Body of pancreas (tissue), 4 donors: ENCODE measurements at regions not wholly inside any gene's neighbourhood (a gene's known extent, or its start where the extent isn't known, plus 50 kb on each side); places are given as distances from the start of the nearest gene placed in this dataset.
"Not testable (repeated sequence)": the region's sequence is repeated elsewhere in the genome, so short reads cannot be mapped to it uniquely, and the experiment has no call there.

Experiments used
- ATAC-seq: fragments of 150-250 bp; one replicate; pipeline ENCODE4 v1.9.1; 2016
- DNase-seq, 4 donors: peaks; one replicate each; pipeline ENCODE4 v3.0.0-alpha.2; 2019
- H3K27ac ChIP-seq, 4 donors: fragments of 200-600 bp; sonication (generic); 1 replicate in 3 of 4; 2 replicates in 1 of 4; pipeline versions ENCODE4 v1.5.1 to v1.6.1; 2016 to 2019; ENCODE audit warnings: mild to moderate bottlenecking in 1 of 4, mixed read lengths in 1 of 4, moderate library complexity in 1 of 4
- H3K27me3 ChIP-seq, 2 donors: fragments of 200-600 bp; sonication (generic); one replicate each; pipeline ENCODE4 v1.6.0; 2016; ENCODE audit warnings: mild to moderate bottlenecking in 1 of 2
- H3K36me3 ChIP-seq, 2 donors: fragments of 200-600 bp; sonication (generic); replicated peaks in 1 of 2; 2 replicates each; pipeline ENCODE4 v1.5.1; 2016; ENCODE audit warnings: low read depth in 2 of 2; ENCODE audit not compliant: insufficient read depth in 1 of 2
- H3K4me1 ChIP-seq: fragments of 200-600 bp; sonication (generic); one replicate; pipeline ENCODE4 v1.6.0; 2016
- H3K4me3 ChIP-seq, 2 donors: fragments of 200-600 bp; sonication (generic); 1 replicate in 1 of 2; 2 replicates in 1 of 2; pipeline ENCODE4 v1.5.1; 2016 to 2019
- H3K9me3 ChIP-seq, 3 donors: fragments of 200-600 bp; sonication (generic); 1 replicate in 2 of 3; 2 replicates in 1 of 3; pipeline ENCODE4 v1.5.1; 2016
- POLR2A ChIP-seq, 3 donors: fragments of 450-650 bp; IDR thresholded peaks; one replicate each; pipeline ENCODE4 v1.6.1; 2016; ENCODE audit warnings: antibody characterized with exemption in 3 of 3, mild to moderate bottlenecking in 2 of 3
- WGBS, 2 donors: methylation state at CpG; one replicate each; pipeline ENCODE4 v1.1.5; 2017; 5-methylcytosine and 5-hydroxymethylcytosine counted together
- intact Hi-C: fragments of 100-400 bp; cut with DNase I; formaldehyde crosslinking; loops from one replicate; pipeline ENCODE4 v1.15.1; 2023
- TF ChIP-seq, protein P1 (sequence below), 7 experiments: fragments of 450-650 bp in 4 of 7; fragments of 200-600 bp in 3 of 7; sonication (generic) in 3 of 7; IDR thresholded peaks; one replicate each; pipeline ENCODE4 v1.5.1; 2016 to 2019; ENCODE audit warnings: antibody characterized with exemption in 7 of 7

DNA sequence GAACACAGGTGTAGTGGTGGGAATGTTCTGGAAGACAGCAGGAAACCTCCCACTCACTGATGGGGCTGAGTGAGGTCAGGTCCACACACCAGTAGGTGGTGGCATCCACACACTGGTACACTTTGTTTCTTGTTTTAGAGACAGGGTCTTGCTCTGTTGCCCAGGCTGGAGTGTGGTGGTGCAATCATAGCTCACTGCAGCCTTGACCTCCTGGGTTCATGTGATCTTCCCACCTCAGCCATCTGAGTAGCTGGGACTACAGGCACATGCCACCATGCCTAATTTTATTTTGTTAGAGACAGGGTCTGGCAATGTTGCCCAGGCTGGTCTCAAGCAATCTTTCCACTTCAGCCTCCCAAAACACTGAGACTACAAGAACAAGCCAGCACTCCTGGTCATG is 140.9 kb downstream of the TBC1D2B start:
- DNase-seq, H3K4me1 ChIP-seq, H3K36me3 ChIP-seq, ATAC-seq, H3K27me3 ChIP-seq, H3K4me3 ChIP-seq, H3K9me3 ChIP-seq, H3K27ac ChIP-seq, intact Hi-C loops: not testable (repeated sequence)

DNA sequence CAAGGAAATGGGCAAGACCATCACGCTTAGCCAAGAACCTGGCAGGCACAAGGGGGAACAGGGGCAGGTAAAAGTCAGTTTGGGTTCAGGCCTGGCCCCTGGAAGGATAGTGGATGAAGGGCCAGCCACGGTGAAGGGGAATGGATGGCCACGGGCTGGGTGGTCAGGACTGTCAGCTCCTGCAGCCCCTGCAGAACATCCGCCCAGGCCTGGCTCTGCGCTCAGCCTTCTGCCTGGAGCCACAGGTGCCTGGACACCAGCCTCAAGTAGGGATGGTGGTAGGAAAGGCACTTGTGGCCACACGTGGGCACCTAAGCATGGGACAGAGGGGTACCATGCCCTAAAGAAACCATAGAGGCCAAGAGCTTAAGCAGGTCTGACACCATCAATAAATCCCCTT is 143.0 kb downstream of the TBC1D2B start:
- WGBS, 2 donors, result 72 to 83% methylated on average over 5 to 6 of the region's 6 CpGs
- H3K27me3 ChIP-seq, H3K4me3 ChIP-seq, DNase-seq, H3K9me3 ChIP-seq, H3K4me1 ChIP-seq, H3K27ac ChIP-seq, ATAC-seq, H3K36me3 ChIP-seq, intact Hi-C loops: not testable (repeated sequence)

DNA sequence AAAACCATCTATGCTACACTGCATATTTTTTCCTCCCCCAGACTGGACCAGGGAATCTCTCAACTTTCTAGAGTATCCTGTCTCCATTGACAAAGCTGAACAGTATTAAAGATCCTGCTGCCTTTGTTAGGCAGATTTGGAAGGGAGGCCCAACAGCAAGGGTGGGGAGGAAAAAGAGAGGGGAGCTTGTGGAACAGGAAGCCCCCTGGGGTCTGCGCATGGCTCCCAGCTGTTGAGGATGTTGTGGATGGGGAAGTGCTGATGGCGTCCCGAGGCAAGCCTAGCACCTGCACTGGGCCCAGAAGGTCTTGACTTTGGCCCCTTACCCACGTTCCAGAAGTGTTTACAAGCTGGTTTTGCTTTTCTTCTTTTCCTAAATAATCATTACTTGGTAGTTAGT is 146.6 kb downstream of the TBC1D2B start:
- H3K27ac ChIP-seq, DNase-seq, H3K4me3 ChIP-seq, H3K9me3 ChIP-seq, H3K27me3 ChIP-seq, H3K4me1 ChIP-seq, intact Hi-C loops, ATAC-seq, H3K36me3 ChIP-seq: not testable (repeated sequence)
- 47 to 48% methylated on average over 3 to 4 of the region's 4 CpGs for WGBS, 2 donors

DNA sequence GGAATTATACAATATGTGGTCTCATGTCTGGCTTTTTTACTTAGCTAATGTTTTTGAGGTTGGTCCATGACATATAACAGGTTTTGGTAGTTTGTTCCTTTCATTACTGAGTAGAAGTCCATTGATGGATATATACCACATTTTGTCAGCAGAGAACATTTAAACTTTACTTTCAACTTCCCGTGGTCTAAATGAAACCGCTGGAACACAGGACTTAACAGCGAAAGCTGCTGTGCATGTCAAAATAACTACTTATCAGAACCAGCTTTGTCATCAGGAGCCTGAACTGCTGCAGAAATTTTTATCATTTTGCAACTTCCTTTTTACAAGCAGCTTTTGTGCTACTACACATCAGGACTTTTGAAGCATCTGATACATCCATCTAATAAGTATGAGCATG is 147.0 kb downstream of the TBC1D2B start:
- 38 to 44% methylated on average over 3 of the region's 3 CpGs for WGBS, 2 donors
- intact Hi-C loops, H3K36me3 ChIP-seq, ATAC-seq, DNase-seq, H3K27ac ChIP-seq, H3K27me3 ChIP-seq, H3K9me3 ChIP-seq, H3K4me1 ChIP-seq, H3K4me3 ChIP-seq: not testable (repeated sequence)

DNA sequence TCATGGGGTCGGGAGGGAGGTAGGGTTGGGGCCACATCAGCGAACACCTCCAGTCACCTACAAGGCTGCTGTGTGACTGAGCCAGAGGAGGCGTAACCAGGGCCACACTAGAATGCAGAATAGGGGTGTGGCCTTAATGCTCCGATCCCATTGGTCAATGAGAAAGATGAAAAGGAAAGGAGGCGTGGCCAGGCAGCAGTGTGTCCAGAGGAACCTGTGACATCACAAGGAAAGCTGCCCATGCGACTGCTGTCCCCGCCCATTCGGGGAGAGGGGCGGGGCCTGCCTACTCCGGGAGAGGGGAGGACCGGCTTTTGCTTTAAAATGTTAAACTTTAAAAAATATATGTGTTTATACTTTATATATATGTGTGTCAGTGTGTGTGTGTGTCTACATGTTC is 150.7 kb downstream of the TBC1D2B start:
- H3K4me3 ChIP-seq, DNase-seq, intact Hi-C loops, H3K4me1 ChIP-seq, H3K36me3 ChIP-seq, H3K27ac ChIP-seq, H3K27me3 ChIP-seq, H3K9me3 ChIP-seq, ATAC-seq: not testable (repeated sequence)
- WGBS, 2 donors, result 86 to 87% methylated on average over 11 of the region's 11 CpGs

DNA sequence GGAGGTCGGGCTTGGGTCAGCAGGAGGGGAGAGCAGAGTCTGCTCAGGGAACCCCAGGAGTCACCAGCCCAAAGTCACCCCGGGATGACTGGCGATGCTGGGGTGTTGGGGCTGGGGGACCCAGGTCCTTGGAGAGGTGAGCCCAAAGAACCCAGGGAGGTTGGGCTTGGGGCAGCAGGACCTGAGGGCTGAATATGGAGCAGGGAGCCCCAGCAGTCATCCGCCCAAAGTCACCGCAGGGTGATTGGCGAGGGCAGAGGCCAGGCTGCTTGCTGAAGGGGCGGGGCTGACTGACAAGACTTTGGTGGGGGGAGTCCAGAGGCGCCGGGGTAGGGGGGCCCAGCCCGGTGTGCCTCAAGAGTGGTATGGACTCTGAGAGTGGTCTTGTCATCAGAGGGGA is 151.2 kb downstream of the TBC1D2B start:
- DNase-seq, H3K9me3 ChIP-seq: not testable (repeated sequence)
- whole genome bisulfite sequencing, 2 donors, result 83 to 87% methylated on average over 7 to 9 of the region's 10 CpGs

DNA sequence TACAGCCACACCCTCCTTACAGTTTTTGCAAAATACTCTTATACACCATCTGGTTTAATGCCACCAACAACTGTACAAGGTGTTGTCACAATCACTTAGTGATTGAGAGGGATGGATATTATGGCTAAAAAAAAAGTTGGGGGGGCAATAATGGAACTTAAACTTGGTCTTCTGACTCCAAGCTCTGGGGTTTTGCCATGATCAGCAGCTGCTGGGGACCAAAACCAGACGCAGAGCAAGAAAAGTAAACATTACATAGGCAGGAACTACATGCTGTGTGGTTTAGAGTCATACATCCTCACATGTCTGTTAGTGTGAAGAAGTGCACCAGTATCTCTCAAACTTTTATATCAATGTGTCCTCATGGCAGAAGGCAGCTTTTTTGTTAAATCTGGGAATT is 152.4 kb downstream of the TBC1D2B start:
- intact Hi-C loops, ATAC-seq, H3K9me3 ChIP-seq, H3K4me1 ChIP-seq, H3K27me3 ChIP-seq, H3K36me3 ChIP-seq, H3K27ac ChIP-seq, DNase-seq, H3K4me3 ChIP-seq: not testable (repeated sequence)
- 22 to 42% methylated on average over 1 of the region's 1 CpG for WGBS, 2 donors

More for the DNA sequence above, 151.2 kb downstream of the TBC1D2B start:
- H3K4me3 ChIP-seq, H3K27me3 ChIP-seq, H3K36me3 ChIP-seq, H3K27ac ChIP-seq, ATAC-seq, H3K4me1 ChIP-seq, intact Hi-C loops: not testable (repeated sequence)

DNA sequence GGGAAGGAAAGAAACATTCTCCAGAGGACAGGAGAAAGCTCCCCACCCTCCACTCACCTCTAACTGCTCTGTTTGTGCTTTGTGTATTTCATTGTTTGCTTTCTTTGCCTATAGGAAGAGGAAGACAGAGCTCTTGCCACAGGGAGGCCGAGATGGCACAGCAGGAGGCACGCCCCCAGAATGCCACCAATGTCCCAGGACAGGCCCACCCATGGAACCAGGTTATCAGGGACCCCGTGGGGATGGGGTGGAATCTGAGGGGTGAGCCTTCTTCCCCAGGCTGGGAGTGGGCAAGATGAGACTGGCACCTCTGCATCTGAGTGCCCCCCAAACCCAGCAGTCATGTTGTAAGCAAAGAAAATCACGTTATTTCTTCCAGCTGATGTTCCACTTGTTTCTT is 155.8 kb downstream of the TBC1D2B start:
- H3K4me1 ChIP-seq, result no peaks in the 10 kb centered on the region
- H3K9me3 ChIP-seq, result no peaks in the 10 kb centered on the region
- WGBS, 2 donors, result 71 to 73% methylated on average over 4 of the region's 4 CpGs
- H3K36me3 ChIP-seq, result no peaks in the 10 kb centered on the region
- ATAC-seq (no peak), DNase-seq (no peak)
- TF ChIP-seq, protein P1, sequence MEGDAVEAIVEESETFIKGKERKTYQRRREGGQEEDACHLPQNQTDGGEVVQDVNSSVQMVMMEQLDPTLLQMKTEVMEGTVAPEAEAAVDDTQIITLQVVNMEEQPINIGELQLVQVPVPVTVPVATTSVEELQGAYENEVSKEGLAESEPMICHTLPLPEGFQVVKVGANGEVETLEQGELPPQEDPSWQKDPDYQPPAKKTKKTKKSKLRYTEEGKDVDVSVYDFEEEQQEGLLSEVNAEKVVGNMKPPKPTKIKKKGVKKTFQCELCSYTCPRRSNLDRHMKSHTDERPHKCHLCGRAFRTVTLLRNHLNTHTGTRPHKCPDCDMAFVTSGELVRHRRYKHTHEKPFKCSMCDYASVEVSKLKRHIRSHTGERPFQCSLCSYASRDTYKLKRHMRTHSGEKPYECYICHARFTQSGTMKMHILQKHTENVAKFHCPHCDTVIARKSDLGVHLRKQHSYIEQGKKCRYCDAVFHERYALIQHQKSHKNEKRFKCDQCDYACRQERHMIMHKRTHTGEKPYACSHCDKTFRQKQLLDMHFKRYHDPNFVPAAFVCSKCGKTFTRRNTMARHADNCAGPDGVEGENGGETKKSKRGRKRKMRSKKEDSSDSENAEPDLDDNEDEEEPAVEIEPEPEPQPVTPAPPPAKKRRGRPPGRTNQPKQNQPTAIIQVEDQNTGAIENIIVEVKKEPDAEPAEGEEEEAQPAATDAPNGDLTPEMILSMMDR (IDR thresholded peaks at IDR 0.05), result no peak
- TF ChIP-seq POLR2A (IDR thresholded peaks at IDR 0.05), result no peak
- no peak overlapping the region for H3K27ac ChIP-seq
- no peak overlapping the region for H3K4me3 ChIP-seq
- no peaks in the 10 kb centered on the region for H3K27me3 ChIP-seq
- intact Hi-C loops, result no loop called here
